Endothelial cell of hepatic sinusoid (primary cell): ENCODE measurements at regions not wholly inside any gene's neighbourhood (a gene's known extent, or its start where the extent isn't known, plus 50 kb on each side); places are given as distances from the start of the nearest gene placed in this dataset.
"Not testable (repeated sequence)": the region's sequence is repeated elsewhere in the genome, so short reads cannot be mapped to it uniquely, and the experiment has no call there.

Experiments used
- in situ Hi-C: cut with HindIII; loops from 2 replicates; pipeline ENCODE4 v1.10.0; 2017; ENCODE audit warnings: low sequenced_read_pairs

GRCh38 chr7:69276011-69276729 lies 322.1 kb upstream of the AUTS2 start:
- in situ Hi-C loops = no loop called here

DNA sequence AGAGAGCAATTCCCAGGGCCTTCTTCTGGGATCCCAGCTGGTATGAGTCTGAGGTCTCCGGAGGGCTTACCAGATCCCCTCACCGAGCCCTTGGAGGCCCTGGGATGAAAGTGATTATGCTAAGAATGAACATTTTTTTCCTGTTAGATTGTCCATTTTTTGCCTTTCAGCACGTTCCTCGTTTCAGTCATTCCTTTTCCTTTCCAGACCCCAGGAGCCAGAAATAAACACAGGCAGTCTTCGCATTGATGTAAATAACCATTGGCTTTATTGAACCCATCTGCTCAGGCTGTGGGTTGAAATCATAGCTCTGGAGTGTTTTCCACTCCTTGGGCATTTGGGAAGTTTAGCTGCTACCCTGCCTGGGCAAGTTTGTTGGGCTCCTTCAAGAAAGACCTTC lies 320.9 kb upstream of the AUTS2 start:
- in situ Hi-C loops = no loop called here

DNA sequence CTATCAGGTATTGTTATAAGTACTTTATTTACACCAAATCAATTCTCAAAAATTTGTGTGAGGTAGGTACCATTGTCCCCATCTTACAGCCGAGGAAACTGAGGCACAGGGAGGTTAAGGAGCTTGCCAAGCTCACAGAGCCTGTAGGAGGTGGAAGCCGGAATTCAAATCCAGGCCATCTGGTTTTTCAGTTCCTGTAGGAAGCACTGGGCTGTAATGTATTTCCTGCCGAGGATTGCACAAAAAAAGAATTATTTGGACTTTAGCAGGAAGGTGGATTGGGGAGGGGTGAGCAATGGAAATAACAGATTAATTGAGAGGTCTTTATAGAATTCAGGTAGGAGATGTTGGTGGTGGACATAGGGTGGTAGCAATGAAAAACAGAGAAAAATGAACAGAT lies 315.3 kb upstream of the AUTS2 start:
- in situ Hi-C loops = no loop called here

- in situ Hi-C loops = no loop called here
These were observed 314.9 kb upstream of the AUTS2 start for GRCh38 chr7:69283421-69283820.

DNA sequence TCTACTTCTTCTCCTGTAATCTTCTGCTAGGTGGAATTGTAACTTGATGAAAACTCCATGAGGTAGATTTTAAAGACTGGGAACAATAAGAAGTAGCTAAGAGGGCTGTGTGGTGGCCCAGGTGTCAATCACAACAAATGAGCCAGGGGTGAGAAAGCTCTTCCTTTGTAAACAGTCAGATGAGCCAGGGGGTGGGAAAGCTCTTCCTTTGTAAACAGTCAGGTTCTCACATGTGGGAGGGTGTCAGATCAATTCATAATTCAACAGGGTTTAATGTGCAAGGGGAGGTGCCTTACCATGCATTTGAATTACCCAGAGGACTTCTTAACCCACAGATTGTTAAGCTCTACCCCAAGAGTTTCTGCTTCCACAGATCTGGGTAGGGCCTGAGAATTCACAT lies 312.4 kb upstream of the AUTS2 start:
- in situ Hi-C loops = no loop called here

DNA sequence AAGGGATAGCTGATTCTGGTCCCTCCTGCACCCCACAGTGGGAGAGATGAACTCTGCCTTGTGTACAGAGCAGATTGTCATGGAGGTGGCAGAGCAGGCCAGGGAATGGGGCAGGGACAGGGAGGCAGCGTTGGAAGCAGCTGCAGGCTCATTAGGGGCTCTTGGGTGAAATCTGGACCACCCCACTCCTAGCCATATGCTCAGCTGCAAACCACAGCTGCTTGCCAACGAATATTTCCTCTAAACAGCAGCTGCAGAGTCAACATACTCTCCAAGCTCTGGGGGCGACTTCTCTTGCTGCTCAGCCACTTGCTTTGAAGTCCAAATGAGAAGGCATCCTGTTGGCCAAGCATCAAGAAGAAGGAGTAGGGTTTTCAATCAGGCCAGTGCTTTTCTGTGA lies 302.3 kb upstream of the AUTS2 start:
- in situ Hi-C loops = no loop called here

DNA sequence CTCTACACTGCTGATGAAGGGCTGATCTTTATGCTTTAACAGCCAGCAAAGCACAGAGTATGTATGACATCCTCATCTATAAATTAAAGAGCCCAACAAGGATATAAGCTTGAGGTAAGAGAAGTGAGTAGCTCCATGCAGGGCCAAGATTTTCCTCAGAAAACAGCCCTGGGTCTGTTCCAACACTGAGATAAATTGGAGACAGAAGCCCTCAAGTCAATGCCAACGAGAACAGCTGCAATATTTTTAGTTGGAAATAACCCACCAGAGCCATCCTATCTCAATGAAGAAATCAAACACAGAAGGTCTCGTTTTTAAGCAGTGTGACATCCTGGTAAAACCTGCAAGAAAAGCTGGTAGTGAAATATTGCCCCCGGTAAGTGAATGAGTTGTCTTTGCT lies 297.0 kb upstream of the AUTS2 start:
- in situ Hi-C loops = no loop called here

- in situ Hi-C loops = no loop called here
These were observed 288.7 kb upstream of the AUTS2 start for GRCh38 chr7:69309601-69310000.

DNA sequence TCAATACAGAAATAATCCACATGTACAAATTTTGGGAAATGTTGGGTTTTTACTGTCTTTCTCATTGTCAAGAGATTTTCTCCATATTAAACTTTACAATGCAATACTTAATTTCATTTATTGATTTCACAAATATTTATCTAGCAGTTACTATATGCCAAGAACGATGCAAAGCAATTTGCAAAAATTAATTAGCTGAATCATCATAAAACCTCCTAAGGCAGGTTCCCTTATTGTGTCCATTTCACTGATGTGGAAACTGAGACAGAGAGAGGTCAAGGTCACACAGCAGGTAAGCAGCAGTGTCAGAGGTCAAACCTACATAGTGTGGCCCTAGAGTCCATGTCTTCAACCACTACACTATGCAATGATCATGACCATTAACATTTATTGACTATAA lies 286.8 kb upstream of the AUTS2 start:
- in situ Hi-C loops = no loop called here

GRCh38 chr7:69313852-69314251 lies 284.4 kb upstream of the AUTS2 start:
- in situ Hi-C loops = not testable (repeated sequence)

DNA sequence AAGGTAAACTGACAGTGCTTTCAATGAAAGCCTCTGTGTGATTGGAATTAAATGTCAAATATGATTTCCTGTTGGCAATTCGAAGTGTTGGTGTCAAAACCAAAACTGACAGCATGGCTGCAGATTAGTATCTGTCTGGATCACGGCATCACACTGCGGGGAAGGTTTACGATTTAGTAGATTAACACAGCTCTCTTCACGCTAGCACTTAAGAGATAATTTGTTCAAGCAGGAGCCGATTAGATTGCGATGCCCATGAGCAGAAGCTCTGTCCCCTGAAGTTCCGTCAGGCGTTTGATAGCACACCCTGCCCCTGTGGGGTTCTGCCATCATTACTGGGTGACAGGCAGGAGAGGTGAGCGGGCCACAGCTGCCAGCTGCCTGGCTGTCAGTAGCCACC lies 279.5 kb upstream of the AUTS2 start:
- in situ Hi-C loops = no loop called here

GRCh38 chr7:69328516-69328915 lies 269.8 kb upstream of the AUTS2 start:
- in situ Hi-C loops = no loop called here

GRCh38 chr7:69334701-69335100 lies 263.6 kb upstream of the AUTS2 start:
- in situ Hi-C loops = no loop called here

DNA sequence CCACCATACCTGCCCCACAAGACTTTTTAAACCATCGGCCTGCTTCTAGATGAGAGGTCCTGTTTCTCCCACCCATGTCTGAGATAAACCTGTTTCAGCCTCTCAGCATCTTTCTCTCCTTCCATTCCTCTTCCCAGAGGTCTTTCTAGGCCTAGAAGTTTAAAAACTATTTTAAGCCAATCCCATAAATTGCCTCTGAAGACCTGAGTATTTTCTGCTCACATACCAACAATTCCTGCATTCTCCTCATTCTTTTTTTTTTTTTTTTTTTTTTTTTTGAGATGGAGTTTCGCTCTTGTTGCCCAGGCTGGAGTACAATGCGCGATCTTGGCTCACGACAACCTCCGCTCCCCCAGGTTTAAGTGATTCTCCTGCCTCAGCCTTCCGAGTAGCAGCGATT lies 262.9 kb upstream of the AUTS2 start:
- in situ Hi-C loops = no loop called here

- in situ Hi-C loops = no loop called here
These were observed 261.3 kb upstream of the AUTS2 start for GRCh38 chr7:69336976-69337375.

GRCh38 chr7:69338144-69338543 lies 260.1 kb upstream of the AUTS2 start:
- in situ Hi-C loops = no loop called here

DNA sequence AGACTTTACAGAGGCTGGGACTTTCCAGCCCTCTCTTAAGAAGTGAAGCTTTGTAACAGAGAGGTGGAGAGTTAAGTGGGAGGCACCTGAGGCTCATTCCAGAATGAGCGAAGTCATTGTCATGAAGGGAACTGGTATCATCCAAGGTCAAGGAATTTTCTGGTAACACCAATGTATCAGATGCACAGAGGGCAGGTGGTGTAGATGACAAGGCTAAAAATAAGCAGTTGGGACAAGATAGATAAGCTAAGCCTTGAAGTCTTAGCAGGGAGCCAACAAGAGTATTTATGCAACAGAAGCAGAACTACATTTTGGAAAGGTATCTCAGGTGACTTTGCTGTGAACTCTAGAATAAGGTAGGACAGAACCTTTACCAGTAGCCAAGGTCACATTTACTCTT lies 257.0 kb upstream of the AUTS2 start:
- in situ Hi-C loops = no loop called here

DNA sequence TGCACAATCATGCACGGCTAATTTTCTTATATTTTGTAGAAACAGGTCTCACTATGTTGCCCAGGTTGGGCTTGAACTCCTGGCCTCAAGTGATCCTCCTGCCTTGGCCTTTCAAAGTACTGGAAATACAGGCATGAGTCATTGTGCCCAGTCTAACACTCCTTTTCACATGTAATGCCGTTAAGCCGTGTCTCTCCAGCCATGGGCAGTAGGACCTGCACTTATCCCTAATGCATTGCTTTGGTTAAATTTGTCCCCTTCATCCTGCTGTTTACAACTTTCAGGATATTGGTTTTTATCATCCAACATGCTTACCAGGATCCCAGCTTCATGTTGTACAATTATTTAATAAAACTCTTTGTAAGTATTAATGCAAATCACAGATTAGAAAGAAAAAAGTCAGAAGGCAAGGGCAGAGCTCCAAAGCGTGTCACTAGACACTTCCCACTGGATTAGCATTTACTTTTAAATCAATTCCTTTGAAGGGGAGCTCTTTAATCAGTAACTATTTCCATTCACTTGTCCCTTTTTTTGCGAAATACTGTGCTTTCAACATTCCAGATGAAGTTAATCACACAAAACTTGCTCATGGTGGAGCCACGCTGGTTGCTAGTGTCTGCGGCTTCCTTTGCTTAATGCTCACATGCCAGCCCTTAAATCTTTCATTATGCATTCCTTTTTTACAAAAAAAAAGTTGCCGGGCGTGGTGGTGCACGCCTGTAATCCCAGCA lies 256.0 kb upstream of the AUTS2 start:
- in situ Hi-C loops = no loop called here

DNA sequence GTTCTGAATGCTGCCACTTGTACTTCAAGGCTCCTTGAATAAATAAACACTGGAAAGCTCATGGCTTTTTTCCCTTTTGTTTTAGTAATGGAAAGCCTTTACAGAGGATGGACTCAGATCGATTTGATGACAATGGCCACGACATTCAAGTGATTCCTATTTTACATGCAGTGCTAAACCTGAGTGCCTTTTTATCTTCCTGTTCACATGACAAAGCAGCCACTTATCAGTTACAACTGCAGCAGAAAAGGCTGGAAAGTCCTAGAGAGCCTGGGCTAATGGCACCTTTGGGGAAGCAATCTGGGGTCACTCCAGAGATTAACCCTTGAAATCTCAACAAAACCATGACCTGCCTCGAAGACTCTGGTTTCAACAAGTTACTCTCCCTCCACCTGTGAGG lies 249.0 kb upstream of the AUTS2 start:
- in situ Hi-C loops = no loop called here

- in situ Hi-C loops = no loop called here
These were observed 240.0 kb upstream of the AUTS2 start for GRCh38 chr7:69358163-69358821.

GRCh38 chr7:69359003-69359700 lies 239.1 kb upstream of the AUTS2 start:
- in situ Hi-C loops = no loop called here

GRCh38 chr7:69360913-69361312 lies 237.4 kb upstream of the AUTS2 start:
- in situ Hi-C loops = no loop called here
